ENCODE measurements at regions not wholly inside any gene's neighbourhood (a gene's known extent, or its start where the extent isn't known, plus 50 kb on each side); places are given as distances from the start of the nearest gene placed in this dataset.

DNA sequence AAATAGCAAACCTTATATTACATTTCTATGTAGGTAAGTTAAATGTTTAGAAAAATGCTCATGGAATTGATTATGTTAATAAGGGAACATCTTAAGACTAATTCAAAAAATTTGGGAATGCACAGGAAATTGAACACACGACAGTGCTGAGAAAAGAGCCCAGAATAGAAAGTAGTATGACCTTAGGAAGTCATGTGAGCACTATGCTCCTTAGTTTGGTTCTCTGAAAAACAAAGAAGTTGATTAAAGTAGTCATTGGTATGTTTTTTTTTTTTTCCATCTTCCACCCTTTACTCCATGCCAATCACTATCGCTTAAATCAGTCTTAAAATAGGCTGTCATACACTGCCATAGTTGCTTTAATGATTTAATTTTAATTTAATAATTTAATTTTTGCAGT is 242.9 kb downstream of the ANKRD7 start:
- Histone ChIP-seq H3K9me3 (ENCODE audit: severe bottlenecking) (no peaks in the 10 kb centered on the region), H3K4me3 (ENCODE audit: severe bottlenecking) (no peak overlapping the region), H3K36me3 (ENCODE audit: low read depth) (no peaks in the 10 kb centered on the region), H3K27me3 (ENCODE audit: insufficient read depth, poor library complexity, severe bottlenecking) (no peaks in the 10 kb centered on the region), H3K4me1 (ENCODE audit: insufficient read depth, poor library complexity, severe bottlenecking) (no peaks in the 10 kb centered on the region), H3K27ac (ENCODE audit: poor library complexity, severe bottlenecking) (no peak overlapping the region)
- DNase-seq (ENCODE audit: low spot score) = no peak
- ATAC-seq (ENCODE audit: low read depth) = no peak
- TF ChIP-seq, protein P1, sequence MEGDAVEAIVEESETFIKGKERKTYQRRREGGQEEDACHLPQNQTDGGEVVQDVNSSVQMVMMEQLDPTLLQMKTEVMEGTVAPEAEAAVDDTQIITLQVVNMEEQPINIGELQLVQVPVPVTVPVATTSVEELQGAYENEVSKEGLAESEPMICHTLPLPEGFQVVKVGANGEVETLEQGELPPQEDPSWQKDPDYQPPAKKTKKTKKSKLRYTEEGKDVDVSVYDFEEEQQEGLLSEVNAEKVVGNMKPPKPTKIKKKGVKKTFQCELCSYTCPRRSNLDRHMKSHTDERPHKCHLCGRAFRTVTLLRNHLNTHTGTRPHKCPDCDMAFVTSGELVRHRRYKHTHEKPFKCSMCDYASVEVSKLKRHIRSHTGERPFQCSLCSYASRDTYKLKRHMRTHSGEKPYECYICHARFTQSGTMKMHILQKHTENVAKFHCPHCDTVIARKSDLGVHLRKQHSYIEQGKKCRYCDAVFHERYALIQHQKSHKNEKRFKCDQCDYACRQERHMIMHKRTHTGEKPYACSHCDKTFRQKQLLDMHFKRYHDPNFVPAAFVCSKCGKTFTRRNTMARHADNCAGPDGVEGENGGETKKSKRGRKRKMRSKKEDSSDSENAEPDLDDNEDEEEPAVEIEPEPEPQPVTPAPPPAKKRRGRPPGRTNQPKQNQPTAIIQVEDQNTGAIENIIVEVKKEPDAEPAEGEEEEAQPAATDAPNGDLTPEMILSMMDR (IDR thresholded peaks at IDR 0.05; ENCODE audit: poor library complexity, severe bottlenecking) = no peak

DNA sequence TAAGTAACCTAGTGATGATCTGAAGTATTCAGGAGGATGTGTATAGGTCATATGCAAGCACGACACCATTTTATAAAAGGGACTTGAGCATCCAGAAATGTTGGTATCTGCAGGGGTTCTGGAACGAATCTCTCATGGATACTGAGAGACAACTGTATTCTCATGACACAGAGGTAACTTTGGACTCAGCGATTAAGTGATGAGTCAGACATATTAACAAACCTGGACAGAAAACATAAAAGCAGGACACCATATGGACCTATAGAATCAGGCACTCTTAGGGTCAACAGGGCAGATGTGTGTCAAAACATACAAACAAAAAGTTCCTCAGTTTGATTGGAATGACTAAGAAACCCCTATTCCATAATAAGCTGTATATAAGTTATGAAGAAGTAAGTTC is 248.1 kb downstream of the ANKRD7 start:
- TF ChIP-seq, protein P1 (IDR thresholded peaks at IDR 0.05; ENCODE audit: poor library complexity, severe bottlenecking) = no peak
- Histone ChIP-seq H3K27ac (ENCODE audit: poor library complexity, severe bottlenecking) (no peak overlapping the region), H3K27me3 (ENCODE audit: insufficient read depth, poor library complexity, severe bottlenecking) (no peaks in the 10 kb centered on the region), H3K9me3 (ENCODE audit: severe bottlenecking) (no peaks in the 10 kb centered on the region), H3K4me3 (ENCODE audit: severe bottlenecking) (no peak overlapping the region), H3K4me1 (ENCODE audit: insufficient read depth, poor library complexity, severe bottlenecking) (no peaks in the 10 kb centered on the region), H3K36me3 (ENCODE audit: low read depth) (no peaks in the 10 kb centered on the region)
- ATAC-seq (ENCODE audit: low read depth) (no peak), DNase-seq (ENCODE audit: low spot score) (no peak)

DNA sequence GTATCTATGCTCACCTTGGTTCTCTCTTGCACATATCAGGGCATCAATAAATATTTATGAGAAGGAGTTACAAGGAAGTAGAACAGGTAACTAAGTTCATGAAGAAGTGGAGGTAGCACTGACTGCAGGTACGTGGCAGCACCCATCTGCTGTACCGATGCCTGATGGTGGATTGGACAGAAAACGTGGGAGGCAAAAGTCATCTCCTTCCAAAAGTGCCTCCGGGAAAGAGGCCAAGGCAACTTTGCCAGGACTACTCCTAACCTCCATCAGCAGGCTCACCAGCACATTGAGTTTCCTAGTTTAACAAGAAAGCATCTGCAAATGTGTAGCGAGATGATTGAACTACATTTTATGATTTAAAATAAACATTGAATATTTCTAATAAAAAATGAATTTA is 248.8 kb downstream of the ANKRD7 start:
- H3K4me3 ChIP-seq (ENCODE audit: severe bottlenecking) = no peak overlapping the region
- no peak for ATAC-seq (ENCODE audit: low read depth)
- no peaks in the 10 kb centered on the region for H3K9me3 ChIP-seq (ENCODE audit: severe bottlenecking)
- no peaks in the 10 kb centered on the region for H3K27me3 ChIP-seq (ENCODE audit: insufficient read depth, poor library complexity, severe bottlenecking)
- no peaks in the 10 kb centered on the region for H3K4me1 ChIP-seq (ENCODE audit: insufficient read depth, poor library complexity, severe bottlenecking)
- DNase-seq (ENCODE audit: low spot score) = no peak
- H3K36me3 ChIP-seq (ENCODE audit: low read depth) = no peaks in the 10 kb centered on the region
- TF ChIP-seq, protein P1 (IDR thresholded peaks at IDR 0.05; ENCODE audit: poor library complexity, severe bottlenecking) = no peak
- no peak overlapping the region for H3K27ac ChIP-seq (ENCODE audit: poor library complexity, severe bottlenecking)

DNA sequence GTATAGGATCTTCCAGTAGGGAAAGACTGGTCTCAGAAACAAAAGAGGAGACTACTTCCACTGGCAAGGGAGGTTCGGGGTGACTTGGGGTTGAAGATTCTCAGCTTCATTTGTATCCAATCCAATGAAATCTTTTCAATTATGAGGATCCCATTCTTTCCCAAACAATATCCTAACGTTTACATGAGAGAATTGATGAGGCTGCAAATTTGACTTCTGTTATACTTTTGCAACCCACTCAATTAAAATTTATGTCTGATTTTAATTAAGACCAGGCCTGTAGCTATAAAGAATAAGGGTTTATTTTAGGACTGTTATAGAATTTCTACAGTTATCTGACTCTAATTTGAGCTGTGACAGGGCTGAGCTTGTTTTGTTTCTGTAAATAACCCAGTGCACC is 251.5 kb downstream of the ANKRD7 start:
- H3K4me3 ChIP-seq (ENCODE audit: severe bottlenecking) = no peak overlapping the region
- no peaks in the 10 kb centered on the region for H3K36me3 ChIP-seq (ENCODE audit: low read depth)
- no peak overlapping the region for H3K27ac ChIP-seq (ENCODE audit: poor library complexity, severe bottlenecking)
- ATAC-seq (ENCODE audit: low read depth) (no peak), DNase-seq (ENCODE audit: low spot score) (no peak)
- H3K4me1 ChIP-seq (ENCODE audit: insufficient read depth, poor library complexity, severe bottlenecking) = no peaks in the 10 kb centered on the region
- TF ChIP-seq, protein P1 (IDR thresholded peaks at IDR 0.05; ENCODE audit: poor library complexity, severe bottlenecking) = no peak
- no peaks in the 10 kb centered on the region for H3K27me3 ChIP-seq (ENCODE audit: insufficient read depth, poor library complexity, severe bottlenecking)
- no peaks in the 10 kb centered on the region for H3K9me3 ChIP-seq (ENCODE audit: severe bottlenecking)

DNA sequence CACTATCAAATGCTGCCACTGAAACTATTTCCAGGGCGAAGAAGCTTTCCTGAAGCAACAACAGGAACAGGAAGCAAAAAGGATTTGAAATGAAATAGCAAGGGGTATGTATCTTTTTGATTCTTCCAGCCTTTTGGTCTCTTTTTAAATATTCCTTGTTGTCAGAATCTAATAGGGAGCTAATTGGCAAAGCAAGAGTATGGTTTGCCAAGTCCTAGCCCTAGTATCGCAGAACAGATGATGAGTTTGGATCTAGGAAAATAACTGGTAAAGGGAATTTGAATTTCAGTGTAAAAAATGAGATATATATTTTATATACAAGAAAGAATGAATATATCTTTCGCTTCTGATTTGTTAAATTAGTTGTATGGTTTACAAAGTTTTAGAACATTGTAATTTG is 252.5 kb downstream of the ANKRD7 start:
- no peaks in the 10 kb centered on the region for H3K9me3 ChIP-seq (ENCODE audit: severe bottlenecking)
- DNase-seq (ENCODE audit: low spot score) (no peak), ATAC-seq (ENCODE audit: low read depth) (no peak)
- H3K27ac ChIP-seq (ENCODE audit: poor library complexity, severe bottlenecking) = no peak overlapping the region
- H3K4me3 ChIP-seq (ENCODE audit: severe bottlenecking) = no peak overlapping the region
- no peaks in the 10 kb centered on the region for H3K4me1 ChIP-seq (ENCODE audit: insufficient read depth, poor library complexity, severe bottlenecking)
- no peaks in the 10 kb centered on the region for H3K27me3 ChIP-seq (ENCODE audit: insufficient read depth, poor library complexity, severe bottlenecking)
- TF ChIP-seq, protein P1 (IDR thresholded peaks at IDR 0.05; ENCODE audit: poor library complexity, severe bottlenecking) = no peak
- H3K36me3 ChIP-seq (ENCODE audit: low read depth) = no peaks in the 10 kb centered on the region

Data from RWPE2 (cell line).